T-cell (primary cell): ENCODE measurements at regions not wholly inside any gene's neighbourhood (a gene's known extent, or its start where the extent isn't known, plus 50 kb on each side); places are given as distances from the start of the nearest gene placed in this dataset.

ENCODE experiments used
- ATAC-seq, 4 experiments: fragments of 200-7000 bp in 3 of 4; fragments of 150-1000 bp in 1 of 4; cut with Tn5 transposase; replicated peaks in 1 of 4; 1 replicate in 3 of 4; 2 replicates in 1 of 4; pipeline ENCODE4 v1.10.0; 2021; ENCODE audit warnings: moderate library complexity in 3 of 4, mild to moderate bottlenecking in 2 of 4, moderate number of reproducible peaks in 1 of 4
- CTCF ChIA-PET, 2 donors: fragments of 300-600 bp; sonication (Branson Sonifier 250); formaldehyde crosslinking; loops; one replicate each; lab custom pipeline; 2022; ENCODE audit warnings: antibody characterized with exemption in 2 of 2; lab: Charles Lee
- POLR2A ChIA-PET, 2 donors: fragments of 300-600 bp; sonication (Branson Sonifier 250); formaldehyde crosslinking; loops; one replicate each; lab custom pipeline; 2022; ENCODE audit warnings: antibody characterized with exemption in 2 of 2; lab: Charles Lee
- DNase-seq, 35 experiments: peaks; one replicate each; pipeline versions ENCODE4 v3.0.0 to v3.0.0-alpha.2; 2013 to 2023
- H3K27ac ChIP-seq: one replicate; pipeline ENCODE4 v1.5.1; 2013; ENCODE audit warnings: low read length
- H3K27me3 ChIP-seq, 2 experiments: replicated peaks in 1 of 2; 1 replicate in 1 of 2; 2 replicates in 1 of 2; pipeline versions ENCODE4 v1.6.1 to v1.7.0; 2013; ENCODE audit warnings: low read length in 1 of 2, mixed read lengths in 1 of 2; ENCODE audit not compliant: control insufficient read depth in 2 of 2, insufficient read depth in 2 of 2; ENCODE audit errors: extremely low read depth in 1 of 2
- H3K36me3 ChIP-seq, 2 donors: 1 replicate in 1 of 2; 2 replicates in 1 of 2; pipeline versions ENCODE4 v1.6.1 to v1.7.0; 2013; ENCODE audit warnings: low read length in 1 of 2; ENCODE audit not compliant: control insufficient read depth in 2 of 2, insufficient read depth in 1 of 2; ENCODE audit errors: extremely low read depth in 1 of 2
- H3K4me1 ChIP-seq, 2 experiments: 1 replicate in 1 of 2; 2 replicates in 1 of 2; pipeline versions ENCODE4 v1.6.1 to v1.7.0; 2013; ENCODE audit warnings: low read length in 2 of 2, mixed read lengths in 1 of 2; ENCODE audit not compliant: insufficient read depth in 2 of 2, control insufficient read depth in 1 of 2; ENCODE audit errors: extremely low read depth in 1 of 2
- H3K4me3 ChIP-seq, 2 donors: 1 replicate in 1 of 2; 2 replicates in 1 of 2; pipeline versions ENCODE4 v1.5.1 to v1.7.0; 2013; ENCODE audit warnings: mild to moderate bottlenecking in 2 of 2, low read length in 1 of 2, moderate library complexity in 1 of 2; ENCODE audit not compliant: control insufficient read depth in 1 of 2; ENCODE audit errors: extremely low read depth in 1 of 2
- H3K9me3 ChIP-seq: 2 replicates; pipeline ENCODE4 v1.7.0; 2013
- H3K27ac Mint-ChIP-seq, 2 donors: one replicate each; pipeline ENCODE4 v1.8.0; 2020 to 2021; ENCODE audit warnings: mild to moderate bottlenecking in 2 of 2, mixed read lengths in 2 of 2
- H3K27me3 Mint-ChIP-seq, 2 donors: one replicate each; pipeline ENCODE4 v1.8.0; 2021 to 2022; ENCODE audit warnings: mixed read lengths in 2 of 2
- H3K36me3 Mint-ChIP-seq: one replicate; pipeline ENCODE4 v1.8.0; 2021; ENCODE audit warnings: mixed read lengths
- H3K4me1 Mint-ChIP-seq, 3 donors: one replicate each; pipeline ENCODE4 v1.8.0; 2020 to 2022; ENCODE audit warnings: mixed read lengths in 3 of 3, mild to moderate bottlenecking in 1 of 3
- H3K4me3 Mint-ChIP-seq, 3 donors: one replicate each; pipeline ENCODE4 v1.8.0; 2020 to 2022; ENCODE audit warnings: mild to moderate bottlenecking in 3 of 3, mixed read lengths in 3 of 3, moderate library complexity in 3 of 3
- H3K9me3 Mint-ChIP-seq, 3 donors: one replicate each; pipeline ENCODE4 v1.8.0; 2020 to 2022; ENCODE audit warnings: mixed read lengths in 3 of 3
- WGBS: methylation state at CpG from one replicate; pipeline ENCODE4 v1.1.5; 2013; ENCODE audit warnings: missing lambda C conversion rate; ENCODE audit not compliant: insufficient coverage; 5-methylcytosine and 5-hydroxymethylcytosine counted together

DNA sequence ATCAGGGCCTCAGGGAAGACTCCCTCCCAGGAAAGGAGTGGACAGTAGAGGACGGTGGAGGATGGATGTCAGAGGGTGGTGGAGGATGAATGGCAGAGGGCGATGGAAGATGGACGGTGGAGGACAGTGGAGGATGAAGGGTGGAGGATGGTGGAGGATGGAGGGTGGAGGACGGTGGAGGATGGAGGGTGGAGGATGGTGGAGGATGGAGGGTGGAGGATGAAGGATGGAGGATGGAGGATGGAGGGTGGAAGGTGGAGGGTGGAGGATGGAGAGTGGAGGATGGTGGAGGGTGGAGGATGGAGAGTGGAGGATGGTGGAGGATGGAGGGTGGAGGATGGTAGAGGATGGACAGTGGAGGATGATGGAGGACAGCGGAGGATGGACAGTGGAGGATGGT is 95.9 kb downstream of the LRRC74A start:
- 93% methylated on average over 5 of the region's 5 CpGs for WGBS
- POLR2A ChIA-PET = no interaction called here

DNA sequence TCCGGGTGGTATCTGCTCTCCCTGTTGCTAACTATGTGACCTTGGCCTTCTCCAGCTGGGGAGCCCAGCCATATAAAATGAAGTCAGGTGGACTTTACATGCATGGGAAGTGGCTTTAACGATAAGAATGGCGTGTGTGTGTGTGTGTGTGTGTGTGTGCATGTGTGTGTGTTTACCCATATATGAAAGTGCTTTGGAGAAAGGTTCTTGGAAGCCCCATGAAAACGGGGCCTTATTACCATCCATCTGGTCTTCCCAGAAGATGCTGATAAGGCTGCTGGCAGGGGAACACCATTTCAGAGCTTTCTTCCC is 94.8 kb downstream of the LRRC74A start:
- H3K9me3 ChIP-seq = no peaks in the 10 kb centered on the region
- peaks cover 55 to 68% (median 63%) of the 10 kb centered on the region in 3 donors for H3K4me1 Mint-ChIP-seq
- no peaks in the 10 kb centered on the region for H3K36me3 ChIP-seq
- no peak for ATAC-seq
- no peak overlapping the region for H3K27ac Mint-ChIP-seq
- no peaks in the 10 kb centered on the region for H3K9me3 Mint-ChIP-seq
- peaks cover 22 to 71% of the 10 kb centered on the region in 2 experiments for H3K4me1 ChIP-seq
- ChIA-PET CTCF (interaction anchor here in 1 of 2 donors (0.9 to 1.1 kb wide), 2 partner anchors 8 to 35 kb away, joined by 3 to 5 read pairs; no protein-coding TSS in a partner anchor), POLR2A (no interaction called here)
- WGBS = 92% methylated on average over 2 of the region's 4 CpGs
- no peaks in the 10 kb centered on the region for H3K27me3 ChIP-seq
- no peaks in the 10 kb centered on the region for H3K27me3 Mint-ChIP-seq
- no peak overlapping the region for H3K27ac ChIP-seq
- no peaks in the 10 kb centered on the region for H3K36me3 Mint-ChIP-seq
- no peak for DNase-seq
- H3K4me3 ChIP-seq = no peak overlapping the region
- H3K4me3 Mint-ChIP-seq = no peak overlapping the region

More for the DNA sequence above, 95.9 kb downstream of the LRRC74A start:
- no peak overlapping the region for H3K27ac ChIP-seq
- ATAC-seq = no peak
- peaks cover 66 to 78% (median 72%) of the 10 kb centered on the region in 3 donors for H3K4me1 Mint-ChIP-seq
- H3K4me3 Mint-ChIP-seq = peak overlapping the region in 1 of 3 donors; percentile 9
- no peak overlapping the region for H3K27ac Mint-ChIP-seq
- no peaks in the 10 kb centered on the region for H3K36me3 Mint-ChIP-seq
- no peak overlapping the region for H3K4me3 ChIP-seq
- no peaks in the 10 kb centered on the region for H3K9me3 Mint-ChIP-seq
- no peaks in the 10 kb centered on the region for H3K9me3 ChIP-seq
- CTCF ChIA-PET = interaction anchor here in 1 of 2 donors (0.5 to 1.1 kb wide), 2 partner anchors 8 to 9 kb away, joined by 4 to 5 read pairs; no protein-coding TSS in a partner anchor
- no peak for DNase-seq
- peaks cover 25 to 81% of the 10 kb centered on the region in 2 experiments for H3K4me1 ChIP-seq
- no peaks in the 10 kb centered on the region for H3K27me3 ChIP-seq
- no peaks in the 10 kb centered on the region for H3K27me3 Mint-ChIP-seq
- no peaks in the 10 kb centered on the region for H3K36me3 ChIP-seq

DNA sequence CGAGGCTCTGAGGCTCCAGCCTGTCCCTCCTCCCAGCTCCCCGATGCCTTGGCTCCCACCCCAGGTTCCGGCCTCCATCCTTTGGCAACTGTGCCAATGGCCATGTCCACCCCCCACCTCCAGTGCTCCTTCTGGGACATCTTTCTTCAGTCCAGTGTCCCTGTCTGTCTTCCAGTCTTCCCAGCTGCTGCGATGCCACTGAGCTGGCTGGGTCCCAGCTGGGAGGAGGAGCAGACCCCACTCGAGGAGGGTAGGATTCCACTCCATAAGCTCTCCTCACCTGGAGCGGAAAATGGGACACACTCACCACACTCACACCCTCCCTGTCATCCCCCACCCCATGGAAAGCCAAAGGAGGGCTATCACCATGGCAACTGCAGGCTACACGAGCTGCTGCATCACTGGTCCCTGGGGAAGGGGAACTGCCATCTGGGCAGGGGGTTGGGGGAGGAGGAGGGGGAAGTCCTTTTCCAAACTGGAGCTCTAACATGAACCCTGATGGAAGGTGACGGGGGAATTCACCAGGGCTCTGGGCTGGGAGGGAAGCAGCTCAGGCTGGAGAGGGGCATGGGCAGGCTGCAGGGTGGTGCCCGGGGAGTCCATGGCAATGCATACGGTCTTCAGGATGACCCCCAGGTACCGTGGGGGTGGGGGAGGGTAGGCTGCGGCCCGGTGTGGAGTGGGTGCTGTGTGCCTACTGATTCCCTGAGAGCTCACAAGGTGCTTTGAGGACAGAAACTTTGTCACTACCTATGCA is 94.3 kb downstream of the LRRC74A start:
- CTCF ChIA-PET = interaction anchor here (0.5 to 1.6 kb wide), 7 partner anchors 9 to 150 kb away, joined by 3 to 7 read pairs (median 4); no protein-coding TSS in a partner anchor
- Mint-ChIP-seq H3K36me3 (no peaks in the 10 kb centered on the region), H3K9me3 (no peaks in the 10 kb centered on the region), H3K4me1 (peaks cover 50 to 63% (median 58%) of the 10 kb centered on the region in 3 donors), H3K27me3 (no peaks in the 10 kb centered on the region), H3K4me3 (peak overlapping the region in 1 of 3 donors; percentile 52), H3K27ac (no peak overlapping the region)
- no peaks in the 10 kb centered on the region for H3K9me3 ChIP-seq
- no peak overlapping the region for H3K27ac ChIP-seq
- H3K27me3 ChIP-seq = no peaks in the 10 kb centered on the region
- no peaks in the 10 kb centered on the region for H3K36me3 ChIP-seq
- 72% methylated on average over 8 of the region's 13 CpGs for WGBS
- ATAC-seq (no peak), DNase-seq (no peak)
- peaks cover 18 to 65% of the 10 kb centered on the region in 2 experiments for H3K4me1 ChIP-seq
- no peak overlapping the region for H3K4me3 ChIP-seq
- POLR2A ChIA-PET = interaction anchor here in 1 of 2 donors (0.6 kb wide), 1 partner anchor 95 kb away, joined by 3 read pairs; no protein-coding TSS in a partner anchor

DNA sequence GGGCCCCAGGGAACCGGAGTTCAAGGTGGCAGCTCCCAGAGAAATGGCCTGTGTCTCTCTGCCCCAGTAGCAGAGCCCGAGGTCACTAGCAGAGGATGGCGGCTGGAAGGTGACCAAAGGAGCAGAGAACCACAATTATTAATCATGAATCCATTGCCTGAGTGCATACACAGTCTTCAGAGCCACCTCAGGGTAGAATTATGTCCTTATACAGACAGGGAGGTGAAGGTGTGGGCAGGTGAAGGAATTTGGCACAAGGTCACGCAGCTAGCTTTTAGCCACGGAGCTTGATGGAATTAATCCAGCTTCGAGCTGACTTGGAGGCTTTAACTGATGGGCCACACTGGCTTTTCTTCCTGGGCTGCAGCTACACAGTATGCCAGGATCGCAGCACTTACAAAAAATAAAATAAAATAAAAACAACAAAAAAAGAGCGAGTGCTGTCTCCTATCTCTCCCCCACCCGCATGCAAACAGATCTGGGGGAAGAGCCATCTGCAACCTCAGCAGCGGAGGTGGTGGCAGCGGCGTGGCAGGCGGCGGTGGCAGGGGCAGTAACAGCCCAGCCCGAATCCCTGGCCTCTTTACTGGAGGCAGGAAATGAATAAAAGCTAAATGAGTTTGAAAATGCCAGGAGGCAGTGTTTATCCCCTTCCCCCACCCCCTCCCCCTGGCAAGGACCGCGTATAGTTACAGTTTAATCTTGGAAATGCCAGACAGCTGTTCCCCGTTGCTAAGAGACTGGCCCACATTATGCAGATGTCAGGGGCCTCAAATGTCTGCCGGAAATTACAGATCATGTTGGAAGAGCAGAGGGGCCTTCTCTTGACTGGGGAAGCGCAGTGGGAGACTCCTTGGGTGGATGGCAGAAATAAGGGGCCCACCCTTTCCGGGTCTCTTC is 93.5 kb downstream of the LRRC74A start:
- H3K27ac Mint-ChIP-seq = peak overlapping the region in 1 of 2 donors; percentile 11
- no peaks in the 10 kb centered on the region for H3K36me3 Mint-ChIP-seq
- H3K27me3 Mint-ChIP-seq = no peaks in the 10 kb centered on the region
- 67% methylated on average over 9 of the region's 21 CpGs for WGBS
- H3K4me1 ChIP-seq = peaks cover 18 to 61% of the 10 kb centered on the region in 2 experiments
- no peak overlapping the region for H3K4me3 ChIP-seq
- no peaks in the 10 kb centered on the region for H3K27me3 ChIP-seq
- peak overlapping the region in 1 of 3 donors; percentile 52 for H3K4me3 Mint-ChIP-seq
- H3K4me1 Mint-ChIP-seq = peaks cover 45 to 59% (median 55%) of the 10 kb centered on the region in 3 donors
- H3K36me3 ChIP-seq = no peaks in the 10 kb centered on the region
- no peaks in the 10 kb centered on the region for H3K9me3 Mint-ChIP-seq
- peak in 11 of 35 experiments; percentile 10 to 58 (median 22) for DNase-seq
- POLR2A ChIA-PET = interaction anchor here in 1 of 2 donors (0.6 kb wide), 2 partner anchors 21 to 96 kb away, joined by 3 read pairs; no protein-coding TSS in a partner anchor
- no peaks in the 10 kb centered on the region for H3K9me3 ChIP-seq
- peak; percentile 41 to 79 (median 57) for ATAC-seq
- CTCF ChIA-PET = interaction anchor here (0.6 to 1.6 kb wide), 5 partner anchors 10 to 151 kb away, joined by 3 to 7 read pairs (median 5); no protein-coding TSS in a partner anchor
- no peak overlapping the region for H3K27ac ChIP-seq
